ENCODE measurements at regions not wholly inside any gene's neighbourhood (a gene's known extent, or its start where the extent isn't known, plus 50 kb on each side); places are given as distances from the start of the nearest gene placed in this dataset.
"Not testable (repeated sequence)": the region's sequence is repeated elsewhere in the genome, so short reads cannot be mapped to it uniquely, and the experiment has no call there.

DNA sequence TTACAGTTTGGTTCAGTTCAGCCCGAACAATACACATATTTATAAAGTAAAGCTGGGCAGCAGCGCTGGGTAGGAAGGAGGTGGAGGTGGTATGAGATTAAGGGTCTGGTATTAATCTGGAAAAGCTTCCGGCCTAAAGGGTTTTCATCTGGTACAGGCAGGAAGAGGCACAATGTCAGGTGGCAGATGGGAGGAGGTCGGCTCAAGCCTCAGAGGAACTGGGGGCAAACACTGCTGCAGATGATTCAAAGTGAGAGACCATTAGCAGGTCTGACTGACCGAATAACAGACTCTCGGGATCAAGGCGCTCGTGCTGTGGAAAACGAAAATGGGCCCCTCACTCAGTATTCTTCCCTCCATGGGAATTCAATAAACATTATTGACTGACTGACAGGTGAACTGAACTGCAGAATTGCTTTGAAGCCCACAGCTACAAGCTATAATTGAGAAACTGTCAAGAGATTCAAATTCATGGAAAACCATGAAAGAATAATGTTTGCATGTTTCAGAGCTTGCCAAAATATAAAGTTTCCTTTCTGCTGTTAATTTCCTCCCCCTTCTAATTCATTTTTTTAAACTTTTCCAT lies 75.3 kb downstream of the TMEM167A start:
- DNase-seq (ENCODE audit: low read depth): no peak

DNA sequence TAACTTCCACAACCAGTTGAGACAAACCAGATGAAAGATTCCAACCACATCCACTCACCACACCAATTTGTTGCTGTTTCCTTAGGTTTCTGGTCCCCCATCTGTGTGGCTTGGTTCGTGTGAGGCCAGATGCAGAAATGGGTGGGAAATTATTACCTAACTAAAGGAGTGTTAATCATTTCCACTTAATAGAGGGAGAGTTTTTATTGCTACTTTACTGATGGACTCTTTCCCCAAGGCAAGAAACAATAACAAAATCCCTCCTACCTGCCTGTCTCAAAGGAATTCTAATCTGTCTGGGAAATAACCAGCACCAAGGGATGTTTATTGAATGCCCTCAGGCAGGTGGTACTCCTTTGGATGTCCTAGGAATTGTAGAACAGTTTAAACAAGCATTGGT lies 76.3 kb downstream of the TMEM167A start:
- no peak for DNase-seq (ENCODE audit: low read depth)

DNA sequence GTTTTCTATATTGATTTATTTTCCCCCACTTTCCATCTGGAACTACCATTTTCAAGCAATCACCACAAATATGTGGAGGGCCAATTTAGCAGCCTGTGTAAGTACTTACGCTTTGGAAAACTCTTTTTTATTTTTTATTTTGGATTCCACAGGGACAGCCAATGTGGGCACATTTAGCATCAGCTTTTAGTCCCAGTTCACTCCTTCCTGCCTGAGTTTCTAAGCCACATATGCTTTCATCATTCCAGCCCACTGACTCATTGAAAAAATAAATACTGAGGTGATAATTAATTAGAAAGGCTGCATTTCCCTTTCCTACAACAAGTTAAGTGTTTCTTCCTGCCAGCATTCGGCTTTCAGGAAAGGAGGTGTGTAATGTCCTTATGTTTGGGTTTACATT lies 76.8 kb downstream of the TMEM167A start:
- DNase-seq (ENCODE audit: low read depth): no peak

DNA sequence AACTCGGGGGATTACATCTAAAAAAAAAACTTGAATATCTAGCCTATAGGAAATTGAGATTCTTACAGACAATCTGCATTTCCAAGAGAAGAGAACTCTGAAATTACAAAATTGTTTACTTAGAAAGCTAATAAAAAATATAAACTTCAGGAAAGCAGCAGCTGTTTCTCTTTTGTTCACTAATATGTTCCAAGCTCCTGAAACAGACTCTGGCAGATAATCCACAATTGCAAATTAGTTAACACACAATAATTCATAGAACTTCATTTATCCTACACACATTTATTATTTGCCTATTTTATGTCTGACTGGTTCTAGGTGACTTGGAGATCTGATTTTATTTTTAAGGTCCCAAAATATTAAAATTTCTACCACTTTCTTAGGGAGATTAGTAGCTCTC lies 83.8 kb downstream of the TMEM167A start:
- no peak for DNase-seq (ENCODE audit: low read depth)

DNA sequence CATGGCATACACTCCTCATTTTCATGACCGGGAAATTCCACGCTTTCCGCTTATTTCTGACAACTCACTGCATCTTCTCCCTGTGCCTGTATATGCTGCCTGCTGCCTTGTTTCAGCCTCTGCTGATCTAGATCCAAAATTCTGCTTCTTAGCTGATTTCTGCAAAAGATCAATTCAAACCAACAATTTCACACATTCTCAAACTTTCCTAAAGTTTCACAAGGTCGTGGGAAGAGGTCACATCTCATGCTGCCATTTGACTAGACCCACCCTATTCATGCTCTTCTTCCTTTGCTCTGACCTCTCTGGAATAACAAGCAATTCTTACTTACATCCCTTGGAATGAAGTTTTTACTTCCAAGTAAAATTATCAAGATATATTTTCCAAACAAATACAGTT lies 84.5 kb downstream of the TMEM167A start:
- DNase-seq (ENCODE audit: low read depth): no peak

DNA sequence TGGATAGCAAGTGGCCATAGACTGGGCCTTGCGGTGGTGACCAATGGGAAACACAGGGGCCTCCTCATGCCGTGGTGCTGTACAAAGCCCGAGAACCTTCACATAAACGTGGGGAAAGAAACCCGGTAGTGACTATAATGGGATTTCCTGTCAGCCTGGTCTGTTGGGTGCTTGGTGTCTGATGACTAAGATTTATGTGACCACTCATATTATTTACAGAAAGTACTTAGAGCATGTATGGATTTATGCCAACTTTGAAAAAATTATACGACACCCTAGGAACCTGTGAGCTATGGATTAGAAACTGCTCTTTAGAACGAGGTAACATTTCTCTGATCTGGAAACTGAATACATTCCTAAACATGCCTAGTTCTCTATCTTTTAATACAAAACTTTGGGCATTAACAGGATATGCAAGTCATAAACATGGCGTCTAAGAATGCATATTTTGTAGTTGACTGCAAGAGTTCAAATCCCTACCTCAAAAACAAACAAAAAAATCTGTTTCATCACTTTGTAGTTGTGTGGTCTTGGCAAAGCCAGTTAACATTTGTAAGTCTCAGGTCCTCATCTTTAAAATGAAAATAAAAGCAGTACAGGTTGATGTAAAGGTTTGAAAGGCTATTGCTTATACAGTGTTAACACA lies 85.4 kb downstream of the TMEM167A start:
- peak; percentile 62 for DNase-seq (ENCODE audit: low read depth)

DNA sequence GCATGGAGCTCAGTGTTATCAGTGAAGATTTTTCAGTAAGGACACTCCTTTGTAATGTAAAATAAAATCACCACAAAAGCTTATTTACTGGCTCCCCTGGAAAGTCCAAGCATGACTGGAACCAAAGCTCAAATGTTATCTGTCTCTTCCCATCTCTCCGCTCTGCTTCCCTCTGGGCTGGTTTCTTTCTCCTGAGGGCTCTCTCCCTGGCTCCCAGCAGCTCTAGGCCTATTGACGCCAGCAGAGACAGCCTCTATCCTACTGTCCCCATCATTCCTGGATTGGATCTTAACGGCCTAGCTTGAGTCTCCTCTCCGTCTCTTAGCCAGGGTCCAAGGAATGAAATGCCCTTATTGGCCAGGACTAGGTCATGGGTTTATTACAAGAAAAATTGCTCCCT lies 86.1 kb downstream of the TMEM167A start:
- DNase-seq (ENCODE audit: low read depth): no peak

DNA sequence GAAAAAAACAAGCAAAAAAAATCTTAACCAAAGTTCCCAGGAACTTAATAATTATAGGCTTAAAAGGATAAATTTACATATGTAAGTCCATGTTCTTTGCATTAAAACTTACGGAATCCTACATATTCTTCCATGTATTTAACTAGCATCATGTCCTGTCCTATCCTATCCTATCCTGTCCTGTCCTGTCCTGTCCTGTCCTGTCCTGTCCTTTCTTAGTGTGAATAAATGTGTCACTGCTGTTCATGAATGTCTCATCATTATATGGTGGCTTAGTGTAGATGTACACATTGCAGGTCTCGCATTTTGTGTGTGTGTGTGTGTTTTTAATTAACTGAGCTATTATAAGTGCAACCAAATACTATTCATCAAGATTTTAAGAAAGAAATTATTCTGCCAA lies 90.0 kb downstream of the TMEM167A start:
- no peak for DNase-seq (ENCODE audit: low read depth)

DNA sequence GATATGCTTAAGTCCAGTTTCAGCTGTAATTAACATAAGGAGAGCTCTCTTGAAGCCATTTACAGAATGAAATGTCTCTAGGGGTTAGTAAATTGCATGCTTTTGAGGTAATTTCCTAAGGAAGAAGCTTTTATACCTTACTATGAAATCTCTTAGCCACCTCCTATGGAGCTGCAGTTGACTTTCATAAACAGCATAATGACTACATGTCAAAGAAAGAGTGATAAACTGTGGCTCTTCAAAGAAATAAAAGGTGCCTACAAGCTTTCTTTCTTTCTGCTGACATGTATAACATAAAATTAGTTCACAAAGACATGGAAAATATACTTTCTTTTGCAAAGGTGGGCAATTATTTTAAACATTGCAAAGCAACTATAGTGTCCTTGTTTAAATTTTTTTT lies 90.8 kb downstream of the TMEM167A start:
- DNase-seq (ENCODE audit: low read depth): no peak

DNA sequence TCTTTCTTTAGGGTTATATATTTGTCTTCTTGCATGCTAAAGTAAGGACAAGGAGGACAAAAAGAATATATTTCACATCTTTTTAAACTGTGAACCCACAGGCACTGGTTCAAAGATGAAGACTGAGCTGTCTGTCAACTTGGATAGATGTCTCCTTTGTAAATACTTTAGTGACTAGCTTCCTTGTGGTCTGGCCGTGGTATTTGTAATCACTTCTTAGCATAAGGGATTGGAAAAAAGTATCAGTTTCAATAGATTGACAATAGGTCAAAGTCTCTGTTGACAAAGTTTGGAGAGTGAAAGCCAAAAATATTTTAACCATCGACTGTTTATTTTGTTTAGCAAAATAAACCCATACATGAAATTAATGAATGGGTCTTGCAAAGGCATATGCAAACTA lies 91.4 kb downstream of the TMEM167A start:
- DNase-seq (ENCODE audit: low read depth): no peak

DNA sequence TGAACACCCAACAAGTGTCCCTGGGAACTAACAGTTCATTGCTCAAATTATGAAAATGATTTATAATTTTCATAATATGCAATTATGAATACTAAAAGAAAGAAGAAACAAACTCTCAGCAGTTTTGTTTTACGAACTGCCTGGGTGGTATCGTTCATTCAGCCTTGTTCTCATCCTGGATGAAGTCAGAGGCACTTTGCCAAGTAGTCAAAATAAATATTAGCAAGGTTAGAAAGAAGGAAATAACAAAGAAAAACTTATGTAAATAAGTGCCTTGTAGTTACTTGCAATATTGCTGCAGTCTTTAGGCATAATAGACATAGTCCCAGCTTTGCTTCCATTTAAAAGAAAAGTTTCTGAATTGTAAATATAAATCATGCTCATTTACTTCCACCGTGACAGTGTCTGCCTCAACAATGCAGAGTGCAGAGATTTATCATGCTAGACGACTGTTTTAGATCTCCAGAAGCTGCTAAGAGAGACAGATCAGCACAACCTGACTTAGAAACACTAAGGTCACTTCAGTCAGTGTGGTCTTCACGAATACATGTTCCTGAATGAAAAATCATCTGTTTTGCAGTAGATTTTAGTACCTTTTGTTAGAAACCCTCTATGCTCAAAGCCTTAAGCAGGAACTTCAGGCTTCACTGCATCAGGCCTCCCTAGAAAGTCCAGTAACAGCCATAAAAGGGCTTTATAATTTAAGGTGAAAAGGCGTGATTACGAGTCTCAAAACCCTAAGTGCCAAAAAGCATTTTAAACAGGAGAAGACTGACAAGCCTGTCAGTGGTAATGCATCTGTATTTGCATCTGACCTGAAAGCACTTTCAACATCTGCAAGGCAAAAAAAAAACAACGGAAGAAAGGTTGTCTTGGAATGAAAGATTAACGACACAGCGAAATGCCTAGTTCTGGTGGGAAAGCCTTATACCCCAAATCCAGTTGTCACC lies 92.1 kb downstream of the TMEM167A start:
- DNase-seq (ENCODE audit: low read depth): no peak

DNA sequence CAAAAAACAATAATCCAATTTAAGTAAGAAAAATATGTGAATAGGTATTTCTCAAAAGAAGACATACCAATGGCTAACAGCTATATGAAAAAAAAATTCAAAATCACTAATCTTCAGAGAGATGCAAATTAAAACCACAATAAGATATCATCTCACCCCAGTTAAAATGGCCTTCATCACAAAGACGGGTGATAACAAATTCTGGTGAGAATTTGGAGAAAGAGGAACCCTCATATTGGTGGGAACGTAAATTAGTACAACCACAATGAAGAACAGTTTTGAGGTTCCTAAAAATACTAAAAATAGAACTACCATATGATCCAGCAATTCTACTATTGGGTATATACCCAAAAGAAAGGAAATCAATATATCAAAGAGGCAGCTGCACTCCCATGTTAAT lies 94.3 kb downstream of the TMEM167A start:
- no peak for DNase-seq (ENCODE audit: low read depth)

DNA sequence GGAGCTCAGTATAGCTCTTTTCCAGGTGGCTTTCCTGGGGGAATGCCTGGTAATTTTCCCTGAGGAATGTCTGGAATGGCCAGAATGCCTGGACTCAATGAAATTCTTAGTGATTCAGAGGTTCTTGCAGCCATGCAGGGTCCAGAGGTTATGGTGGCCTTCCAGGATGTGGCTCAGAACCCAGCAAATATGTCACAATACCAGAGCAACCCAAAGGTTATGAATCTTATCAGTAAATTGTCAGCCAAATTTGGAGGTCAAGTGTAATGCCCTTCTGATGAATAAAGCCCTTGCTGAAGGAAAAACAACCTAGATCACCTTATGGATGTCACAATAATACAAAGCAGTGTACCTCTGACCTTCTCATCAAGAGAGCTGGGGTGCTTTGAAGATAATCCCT lies 100.3 kb downstream of the TMEM167A start:
- DNase-seq (ENCODE audit: low read depth): not testable (repeated sequence)

DNA sequence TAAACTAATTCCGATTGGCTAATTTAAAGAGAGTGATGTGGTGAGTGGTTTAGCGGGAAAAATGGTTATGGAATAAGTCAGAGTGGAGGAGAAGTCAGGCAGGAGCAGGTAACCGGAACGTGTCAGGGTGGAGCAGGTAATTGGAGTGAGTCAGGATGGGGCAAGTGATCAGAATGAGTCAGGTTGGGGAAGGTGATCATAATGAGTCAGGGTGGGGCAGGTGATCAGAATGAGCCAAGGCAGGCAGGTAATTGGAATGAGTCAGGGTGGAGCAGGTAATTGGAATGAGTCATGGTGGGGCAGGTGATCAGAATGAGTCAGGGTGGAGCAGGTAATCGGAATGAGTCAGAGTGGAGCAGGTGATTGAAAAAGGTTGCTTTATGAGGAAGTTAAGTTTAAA lies 101.4 kb downstream of the TMEM167A start:
- DNase-seq (ENCODE audit: low read depth): no peak

DNA sequence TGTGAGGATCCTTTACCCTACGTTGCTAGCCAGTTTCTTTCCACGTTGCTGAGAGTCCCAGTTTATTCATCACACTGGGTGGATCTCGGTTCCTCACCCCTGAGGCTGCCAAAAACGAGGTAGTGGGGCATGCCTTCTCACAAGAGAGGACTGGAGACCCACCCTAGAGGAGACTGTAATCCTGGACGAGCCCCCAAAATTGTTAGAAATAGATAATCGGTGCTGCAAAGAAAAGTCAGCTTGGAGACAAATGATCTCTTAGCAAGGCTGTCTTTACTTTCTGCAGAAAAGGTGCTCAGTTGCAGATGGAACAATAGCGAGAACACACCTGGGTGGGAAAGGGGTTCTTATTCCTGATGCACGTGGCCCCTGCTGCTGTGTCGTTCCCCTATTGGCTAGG lies 101.8 kb downstream of the TMEM167A start:
- DNase-seq (ENCODE audit: low read depth): no peak

DNA sequence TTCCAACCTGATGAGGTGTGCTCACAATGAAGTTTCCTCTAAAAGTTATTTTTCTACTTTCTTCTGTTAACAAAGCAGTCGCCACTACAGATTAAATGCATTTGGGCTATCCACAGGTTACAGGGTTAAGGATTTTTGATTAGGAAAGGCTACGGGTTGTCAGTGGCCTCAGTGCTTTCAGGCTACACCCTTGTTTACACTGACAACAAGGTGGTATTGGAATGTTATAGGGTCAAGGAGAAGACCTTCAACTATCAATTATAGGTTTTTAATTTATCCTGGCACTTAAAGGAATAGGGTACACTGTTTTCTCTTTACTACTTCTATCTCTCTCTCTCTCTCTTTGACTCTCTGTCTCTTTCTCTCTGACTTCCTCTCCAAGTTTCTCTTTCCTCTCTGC lies 102.8 kb downstream of the TMEM167A start:
- not testable (repeated sequence) for DNase-seq (ENCODE audit: low read depth)

DNA sequence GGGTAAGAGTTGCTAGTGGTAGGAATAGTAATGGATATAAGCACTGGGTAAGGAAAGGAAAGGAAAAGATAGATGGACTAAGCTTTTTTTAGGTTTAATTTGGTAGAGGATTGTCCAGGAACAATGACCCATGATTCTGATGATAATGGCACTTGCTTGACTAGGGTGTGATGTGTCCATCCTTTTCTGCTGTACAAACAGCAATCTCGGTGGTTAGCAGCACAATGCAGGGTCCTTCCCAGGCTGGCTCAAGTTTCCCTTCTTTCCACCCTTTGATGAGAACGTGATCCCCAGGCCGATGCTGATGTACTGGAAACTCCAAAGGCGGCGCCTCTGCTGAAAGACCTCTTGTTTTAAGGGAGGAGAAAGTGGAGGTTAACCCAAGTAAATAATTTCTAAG lies 105.3 kb downstream of the TMEM167A start:
- no peak for DNase-seq (ENCODE audit: low read depth)

DNA sequence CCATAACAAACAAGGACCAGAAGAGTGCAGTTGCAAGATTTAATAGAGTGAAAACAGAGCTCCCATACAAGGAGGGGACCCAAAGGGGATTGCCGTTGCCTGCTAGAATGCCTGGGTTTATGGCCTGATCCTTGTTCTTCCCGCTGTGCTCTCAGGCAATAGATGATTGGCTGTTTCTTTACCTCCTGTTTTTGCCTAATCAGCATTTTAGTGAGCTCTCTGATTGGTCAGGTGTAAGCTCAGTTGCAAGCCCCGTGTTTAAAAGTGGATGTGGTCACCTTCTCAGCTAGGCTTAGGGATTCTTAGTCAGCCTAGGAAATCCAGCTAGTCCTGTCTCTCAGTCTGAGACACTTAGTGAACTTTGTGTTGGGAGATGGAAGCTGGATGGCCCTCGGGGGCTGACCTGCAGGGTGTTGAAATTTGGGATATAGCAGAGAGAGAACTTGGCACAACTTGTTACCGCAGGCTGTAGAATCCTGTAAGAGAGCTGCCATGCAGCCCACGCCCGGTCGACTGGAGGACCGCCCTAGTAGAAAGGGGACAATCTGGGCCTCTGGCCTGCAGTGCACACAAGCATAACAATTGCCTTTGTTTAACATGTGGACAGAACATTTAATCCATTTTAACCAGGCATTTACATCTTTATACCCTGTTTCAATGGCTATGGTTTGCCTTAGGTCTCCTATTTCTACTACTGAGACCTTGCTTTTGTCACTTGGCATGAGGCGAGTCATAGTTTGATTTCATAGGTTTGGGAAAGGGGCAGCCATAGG lies 106.0 kb downstream of the TMEM167A start:
- DNase-seq (ENCODE audit: low read depth): not testable (repeated sequence)

DNA sequence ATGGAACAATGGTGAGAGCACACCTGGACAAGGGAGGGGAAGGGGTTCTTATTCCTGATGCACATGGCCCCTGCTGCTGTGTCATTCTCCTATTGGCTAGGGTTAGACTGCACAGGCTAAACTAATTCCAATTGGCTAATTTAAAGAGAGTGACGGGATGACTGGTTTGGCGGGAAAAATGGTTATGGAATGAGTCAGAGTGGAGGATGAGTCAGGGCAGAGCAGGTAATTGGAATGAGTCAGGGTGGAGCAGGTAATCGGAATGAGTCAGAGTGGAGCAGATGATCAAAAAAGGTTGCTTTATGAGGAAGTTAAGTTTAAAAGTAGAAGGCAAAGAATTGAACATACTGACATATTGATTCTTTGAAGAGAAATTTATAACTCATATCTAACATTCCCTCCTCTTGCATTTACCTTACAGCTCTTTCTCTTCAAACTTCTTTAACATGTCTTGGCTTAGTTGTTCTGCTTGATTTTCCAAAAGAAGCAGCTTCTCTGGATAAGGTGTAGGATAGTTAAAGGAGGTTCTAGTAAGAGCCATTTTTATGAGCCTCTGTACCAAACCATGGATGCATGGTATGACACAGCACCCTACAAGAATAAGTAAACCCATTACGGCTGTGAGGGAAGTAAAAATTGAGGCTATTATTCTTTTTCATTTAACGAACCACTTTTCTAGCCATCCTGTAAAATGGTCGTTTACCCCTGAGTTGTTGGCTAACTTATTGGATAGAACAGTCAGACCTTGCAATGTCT lies 107.8 kb downstream of the TMEM167A start:
- DNase-seq (ENCODE audit: low read depth): peak; percentile 9

DNA sequence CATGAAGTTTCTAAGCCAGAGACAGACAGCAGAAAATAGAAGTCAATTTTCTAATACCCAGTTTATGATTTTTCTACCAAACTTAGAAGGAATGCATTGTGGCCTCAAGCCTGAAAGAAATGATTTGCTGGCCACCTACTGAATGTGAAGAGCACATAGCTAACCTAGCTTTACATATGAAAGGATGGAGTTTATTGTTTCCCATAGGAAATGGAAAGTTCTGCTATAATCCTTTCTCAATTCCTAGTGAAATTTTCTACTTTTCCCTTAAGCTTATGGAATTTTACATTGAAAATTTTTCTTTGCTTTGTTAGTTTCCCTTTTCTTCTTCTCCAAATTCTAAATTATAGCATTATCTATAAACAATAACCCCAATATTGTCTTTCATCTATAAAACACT lies 110.1 kb downstream of the TMEM167A start:
- no peak for DNase-seq (ENCODE audit: low read depth)

DNA sequence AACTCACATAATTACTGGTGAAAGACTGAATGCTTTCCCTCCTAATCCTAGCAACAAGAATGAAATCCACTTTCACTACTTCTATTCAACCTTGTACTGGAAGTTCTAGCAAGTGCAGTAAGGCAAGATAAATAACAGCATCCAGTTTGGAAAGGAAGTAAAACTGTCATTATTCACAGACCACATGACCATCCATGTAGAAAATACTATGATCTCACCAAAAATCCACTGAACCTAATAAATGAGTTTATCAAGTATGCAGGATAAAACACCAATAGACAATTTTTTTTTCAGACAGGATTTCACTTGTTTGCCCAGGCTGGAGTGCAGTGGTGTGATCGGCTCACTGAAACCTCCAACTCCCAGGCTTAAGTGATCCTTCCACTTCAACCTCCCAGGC lies 117.7 kb downstream of the TMEM167A start:
- DNase-seq (ENCODE audit: low read depth): no peak

DNA sequence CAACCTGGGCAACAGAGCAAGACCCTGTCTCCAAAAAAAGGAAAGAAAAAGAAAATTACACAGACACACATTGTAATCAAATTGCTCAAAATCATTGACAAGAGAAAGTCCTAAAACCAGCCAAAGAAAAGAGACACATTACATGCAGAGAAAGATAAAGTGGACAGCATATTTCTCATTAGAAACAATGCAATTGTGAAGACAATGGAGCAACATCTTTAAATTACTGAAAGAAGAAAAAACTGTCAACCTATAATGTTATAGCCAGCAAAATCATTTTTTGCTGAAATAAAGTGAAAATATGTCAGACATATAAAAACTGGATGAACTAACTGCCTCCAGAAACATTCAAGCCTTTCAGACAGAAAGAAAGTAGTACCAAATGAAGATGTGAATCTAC lies 120.6 kb downstream of the TMEM167A start:
- no peak for DNase-seq (ENCODE audit: low read depth)

Measured in iris pigment epithelial cell (primary cell).